K562 (cell line): ENCODE measurements at regions not wholly inside any gene's neighbourhood (a gene's known extent, or its start where the extent isn't known, plus 50 kb on each side); places are given as distances from the start of the nearest gene placed in this dataset.

Source experiments
- ATAC-seq: fragments of 200-7000 bp; cut with Tn5 transposase; 3 replicates; pipeline ENCODE4 v1.9.1; 2020; ENCODE audit warnings: moderate library complexity
- BruUV-seq: library from RNA; stranded (reverse); fragments of 400-500 nt; replicated peaks from 2 replicates; lab custom pipeline; 2021; lab: Mats Ljungman, UMichigan
- CTCF ChIA-PET: fragments of 300-600 bp; formaldehyde crosslinking; extraction: SDS; loops from one replicate; lab custom pipeline; 2021; ENCODE audit warnings: low intra/inter-chr PET ratio; lab: Yijun Ruan, JAX
- POLR2A ChIA-PET: fragments of 300-600, 350-650 bp; sonication (Branson Sonifier 250); formaldehyde crosslinking; extraction: SDS; loops from one replicate; lab custom pipeline; 2021; ENCODE audit warnings: antibody characterized with exemption, inconsistent platforms; lab: Yijun Ruan, JAX
- DNase-seq, 4 experiments: peaks; one replicate each; pipeline versions ENCODE4 v3.0.0 to v3.0.0-alpha.2; 2011 to 2018; ENCODE audit warnings: low spot score in 3 of 4, mixed read lengths in 3 of 4; ENCODE audit errors: extremely low read depth in 1 of 4
- FAIRE-seq: peaks from 2 replicates; lab custom pipeline; 2011; peaks lifted over from hg19 to GRCh38; lab: Jason Lieb, UNC
- H2AFZ ChIP-seq: 2 replicates; pipeline ENCODE4 v1.6.0; 2011; ENCODE audit warnings: low read depth, low read length, control low read depth, inconsistent platforms
- H3K27ac ChIP-seq: fragments of 200-600 bp; 3 replicates; pipeline ENCODE4 v1.8.0; 2011; ENCODE audit warnings: low read depth, mild to moderate bottlenecking, control low read depth, inconsistent platforms, low read length, moderate library complexity, mixed read lengths; ENCODE audit errors: extremely low read depth
- H3K27me3 ChIP-seq, 2 experiments: fragments of 300-600 bp in 1 of 2; 2 replicates in 1 of 2; 3 replicates in 1 of 2; pipeline versions ENCODE4 v1.6.0 to v1.8.0; 2011; ENCODE audit warnings: inconsistent platforms in 2 of 2, low read length in 2 of 2, mild to moderate bottlenecking in 1 of 2, mixed read lengths in 1 of 2, moderate library complexity in 1 of 2; ENCODE audit not compliant: control insufficient read depth in 2 of 2, insufficient read depth in 2 of 2
- H3K36me3 ChIP-seq: fragments of 300-600 bp; 3 replicates; pipeline ENCODE4 v1.8.0; 2011; ENCODE audit warnings: mild to moderate bottlenecking, low read length, inconsistent platforms; ENCODE audit not compliant: control insufficient read depth, insufficient read depth
- H3K4me1 ChIP-seq, 2 experiments: fragments of 200-600 bp in 1 of 2; replicated peaks in 1 of 2; 2 replicates in 1 of 2; 3 replicates in 1 of 2; pipeline versions ENCODE4 v1.5.1 to v1.8.0; 2011; ENCODE audit warnings: inconsistent platforms in 2 of 2, low read length in 2 of 2, mild to moderate bottlenecking in 1 of 2, mixed read lengths in 1 of 2, moderate library complexity in 1 of 2; ENCODE audit not compliant: control insufficient read depth in 2 of 2, insufficient read depth in 2 of 2
- H3K4me2 ChIP-seq: 2 replicates; pipeline ENCODE4 v1.6.1; 2011; ENCODE audit warnings: low read length, control low read depth, inconsistent platforms, mixed read lengths; ENCODE audit not compliant: insufficient read depth
- H3K4me3 ChIP-seq: fragments of 200-600 bp; sonication (generic), shearing (Covaris generic); 2 replicates; pipeline ENCODE4 v1.5.1; 2016; ENCODE audit warnings: control low read depth, inconsistent platforms
- H3K79me2 ChIP-seq: fragments of 200-600 bp; 3 replicates; pipeline ENCODE4 v1.8.0; 2011; ENCODE audit warnings: low read length, inconsistent platforms; ENCODE audit not compliant: control insufficient read depth, insufficient read depth
- H3K9ac ChIP-seq, 2 experiments: 2 replicates each; pipeline versions ENCODE4 v1.6.0 to v1.6.1; 2011; ENCODE audit warnings: low read depth in 2 of 2, low read length in 2 of 2, control low read depth in 1 of 2, inconsistent platforms in 1 of 2, mild to moderate bottlenecking in 1 of 2, mixed read lengths in 1 of 2; ENCODE audit not compliant: insufficient read depth in 1 of 2
- H3K9me1 ChIP-seq: one replicate; pipeline ENCODE4 v1.6.0; 2011; ENCODE audit warnings: inconsistent platforms, mild to moderate bottlenecking, low read length, moderate library complexity; ENCODE audit not compliant: control insufficient read depth, insufficient read depth
- H3K9me3 ChIP-seq: replicated peaks from 2 replicates; pipeline ENCODE4 v1.5.1; 2011; ENCODE audit warnings: low read depth, low read length, inconsistent platforms; ENCODE audit not compliant: control insufficient read depth, insufficient read depth
- H4K20me1 ChIP-seq: replicated peaks from 2 replicates; pipeline ENCODE4 v1.6.1; 2011; ENCODE audit warnings: low read length, inconsistent platforms, mixed read lengths; ENCODE audit not compliant: control insufficient read depth, insufficient read depth
- BDP1 ChIP-seq: IDR thresholded peaks from 3 replicates; pipeline ENCODE4 v1.6.1; 2011; ENCODE audit not compliant: insufficient read length, insufficient read depth
- BHLHE40 ChIP-seq: IDR thresholded peaks from 2 replicates; pipeline ENCODE4 v1.6.1; 2011; ENCODE audit warnings: low read length, improper control_type of control experiment
- FOXK1 ChIP-seq: sonication (generic); formaldehyde crosslinking; IDR thresholded peaks from 2 replicates; pipeline ENCODE4 v1.8.0; 2022; ENCODE audit warnings: missing genetic modification reagents, mild to moderate bottlenecking, borderline replicate concordance
- FOXK2 ChIP-seq, 2 experiments: fragments of 450-650 bp; IDR thresholded peaks in 1 of 2; conservative IDR thresholded peaks in 1 of 2; 2 replicates each; pipeline ENCODE4 v1.6.1; 2016; ENCODE audit warnings: low read depth in 2 of 2, mild to moderate bottlenecking in 1 of 2
- HMG20B ChIP-seq: fragments of 250-450 bp; sonication (Bioruptor Pico); IDR thresholded peaks from 2 replicates; pipeline ENCODE4 v1.5.0; 2021; ENCODE audit warnings: mild to moderate bottlenecking
- HOXB6 ChIP-seq: fragments of 250-450 bp; sonication (Bioruptor Pico); IDR thresholded peaks from 2 replicates; pipeline ENCODE4 v1.5.1; 2022; ENCODE audit warnings: mild to moderate bottlenecking, borderline replicate concordance
- MAFF ChIP-seq: IDR thresholded peaks from 2 replicates; pipeline ENCODE4 v1.6.1; 2012; ENCODE audit warnings: low read length, improper control_type of control experiment
- MTA2 ChIP-seq: fragments of 450-650 bp; IDR thresholded peaks from 2 replicates; pipeline ENCODE4 v1.6.1; 2016; ENCODE audit warnings: low read depth
- MTF1 ChIP-seq: fragments of 250-450 bp; sonication (Bioruptor Pico); IDR thresholded peaks from 2 replicates; pipeline ENCODE4 v1.9.0; 2021; ENCODE audit warnings: moderate library complexity, mild to moderate bottlenecking, inconsistent platforms, borderline replicate concordance
- PTBP1 ChIP-seq: fragments of 200-400 bp; formaldehyde crosslinking; IDR thresholded peaks from 2 replicates; pipeline ENCODE4 v1.6.1; 2017; ENCODE audit warnings: low read depth, low read length
- SLC30A9 ChIP-seq: fragments of 250-450 bp; sonication (Bioruptor Pico); IDR thresholded peaks from 2 replicates; pipeline ENCODE4 v1.8.0; 2022; ENCODE audit warnings: mild to moderate bottlenecking, moderate library complexity
- TEAD1 ChIP-seq, 2 experiments: fragments of 450-650 bp in 1 of 2; sonication (generic) in 1 of 2; formaldehyde crosslinking; IDR thresholded peaks; 2 replicates each; pipeline versions ENCODE4 v1.4.0 to v1.8.0; 2020 to 2022; ENCODE audit warnings: mild to moderate bottlenecking in 2 of 2, missing genetic modification reagents in 1 of 2
- XRCC4 ChIP-seq: IDR thresholded peaks from one replicate; pipeline ENCODE4 v1.6.1; 2011; ENCODE audit not compliant: insufficient read depth, insufficient read length; ENCODE audit errors: extremely low read depth
- WGBS: fragments of 100-300 bp; shearing (Covaris generic); methylation state at CpG from one replicate; pipeline ENCODE4 v1.1.6; 2016; ENCODE audit warnings: low coverage, mixed read lengths; ENCODE audit not compliant: insufficient coverage; ENCODE audit errors: missing lambda C conversion rate; 5-methylcytosine and 5-hydroxymethylcytosine counted together
- in situ Hi-C: fragments of 300-500 bp; cut with MboI; formaldehyde crosslinking; loops from 4 replicates; pipeline ENCODE4 v1.15.0; 2018; ENCODE audit warnings: inconsistent platforms, mixed read lengths
- intact Hi-C: fragments of 100-400 bp; cut with micrococcal nuclease; formaldehyde crosslinking; loops from 2 replicates; pipeline ENCODE4 v1.14.2; 2022
- TF ChIP-seq, protein P1 (sequence below), 3 experiments: IDR thresholded peaks in 2 of 3; conservative IDR thresholded peaks in 1 of 3; 2 replicates each; pipeline ENCODE4 v1.5.1; 2011 to 2012; ENCODE audit warnings: low read length in 3 of 3, mild to moderate bottlenecking in 3 of 3, control low read depth in 2 of 3, improper control_type of control experiment in 1 of 3, inconsistent platforms in 1 of 3, low read depth in 1 of 3, mixed read lengths in 1 of 3, moderate library complexity in 1 of 3; ENCODE audit not compliant: insufficient read depth in 2 of 3
- TF ChIP-seq, protein P2 (sequence below): fragments of 450-650 bp; conservative IDR thresholded peaks from 2 replicates; pipeline ENCODE4 v1.6.1; 2016; ENCODE audit warnings: missing genetic modification characterization, low read depth, mild to moderate bottlenecking, missing compliant biosample characterization, moderate library complexity
- TF ChIP-seq, protein P3 (sequence below): fragments of 200-800 bp; sonication (Bioruptor generic); IDR thresholded peaks from 2 replicates; pipeline ENCODE4 v1.6.1; 2017; ENCODE audit warnings: missing genetic modification characterization, missing compliant biosample characterization
- TF ChIP-seq, protein P4 (sequence below): fragments of 250-450 bp; sonication (Bioruptor Pico); IDR thresholded peaks from 2 replicates; pipeline ENCODE4 v1.9.0; 2021; ENCODE audit warnings: mild to moderate bottlenecking, inconsistent platforms

DNA sequence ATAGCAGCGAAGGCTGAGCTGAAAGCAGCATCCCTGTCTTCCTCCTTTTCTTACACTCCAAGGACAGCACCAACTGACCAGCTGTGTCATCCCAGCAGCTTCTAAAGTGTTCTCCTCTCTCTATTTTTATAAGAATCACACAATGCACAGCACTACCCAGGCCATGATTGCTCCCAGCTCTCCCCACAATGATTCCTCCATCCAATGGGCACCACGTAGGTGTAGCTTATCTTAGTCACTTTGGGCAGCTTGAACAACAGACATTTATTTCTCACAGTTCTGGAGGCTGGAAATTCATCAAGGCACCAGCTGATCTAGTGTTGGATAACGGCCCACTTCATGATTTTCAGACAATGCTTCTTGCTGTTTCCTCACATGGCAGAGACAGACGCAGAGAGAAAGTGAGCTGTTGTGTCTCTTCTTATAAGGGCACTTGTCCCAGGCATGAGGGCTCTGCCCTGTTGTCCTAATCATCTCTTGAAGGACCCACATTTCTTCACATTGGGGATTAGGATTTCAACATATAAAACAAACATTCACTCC is 92.0 kb upstream of the CDC14C start:
- POLR2A ChIA-PET: no interaction called here
- FAIRE-seq: no peak
- H3K9me3 ChIP-seq: no peaks in the 10 kb centered on the region
- no peak for TF ChIP-seq MAFF
- TF ChIP-seq, protein P1, sequence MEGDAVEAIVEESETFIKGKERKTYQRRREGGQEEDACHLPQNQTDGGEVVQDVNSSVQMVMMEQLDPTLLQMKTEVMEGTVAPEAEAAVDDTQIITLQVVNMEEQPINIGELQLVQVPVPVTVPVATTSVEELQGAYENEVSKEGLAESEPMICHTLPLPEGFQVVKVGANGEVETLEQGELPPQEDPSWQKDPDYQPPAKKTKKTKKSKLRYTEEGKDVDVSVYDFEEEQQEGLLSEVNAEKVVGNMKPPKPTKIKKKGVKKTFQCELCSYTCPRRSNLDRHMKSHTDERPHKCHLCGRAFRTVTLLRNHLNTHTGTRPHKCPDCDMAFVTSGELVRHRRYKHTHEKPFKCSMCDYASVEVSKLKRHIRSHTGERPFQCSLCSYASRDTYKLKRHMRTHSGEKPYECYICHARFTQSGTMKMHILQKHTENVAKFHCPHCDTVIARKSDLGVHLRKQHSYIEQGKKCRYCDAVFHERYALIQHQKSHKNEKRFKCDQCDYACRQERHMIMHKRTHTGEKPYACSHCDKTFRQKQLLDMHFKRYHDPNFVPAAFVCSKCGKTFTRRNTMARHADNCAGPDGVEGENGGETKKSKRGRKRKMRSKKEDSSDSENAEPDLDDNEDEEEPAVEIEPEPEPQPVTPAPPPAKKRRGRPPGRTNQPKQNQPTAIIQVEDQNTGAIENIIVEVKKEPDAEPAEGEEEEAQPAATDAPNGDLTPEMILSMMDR (IDR thresholded peaks at IDR 0.05 in 2 of 3, conservative IDR thresholded peaks at IDR 0.05 in 1 of 3; ENCODE audit: insufficient read depth in 2 of 3, low read depth in 1 of 3, low read length in 3 of 3): no peak
- TF ChIP-seq, protein P2, sequence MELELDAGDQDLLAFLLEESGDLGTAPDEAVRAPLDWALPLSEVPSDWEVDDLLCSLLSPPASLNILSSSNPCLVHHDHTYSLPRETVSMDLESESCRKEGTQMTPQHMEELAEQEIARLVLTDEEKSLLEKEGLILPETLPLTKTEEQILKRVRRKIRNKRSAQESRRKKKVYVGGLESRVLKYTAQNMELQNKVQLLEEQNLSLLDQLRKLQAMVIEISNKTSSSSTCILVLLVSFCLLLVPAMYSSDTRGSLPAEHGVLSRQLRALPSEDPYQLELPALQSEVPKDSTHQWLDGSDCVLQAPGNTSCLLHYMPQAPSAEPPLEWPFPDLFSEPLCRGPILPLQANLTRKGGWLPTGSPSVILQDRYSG (tag): no peak
- TF ChIP-seq, protein P3, sequence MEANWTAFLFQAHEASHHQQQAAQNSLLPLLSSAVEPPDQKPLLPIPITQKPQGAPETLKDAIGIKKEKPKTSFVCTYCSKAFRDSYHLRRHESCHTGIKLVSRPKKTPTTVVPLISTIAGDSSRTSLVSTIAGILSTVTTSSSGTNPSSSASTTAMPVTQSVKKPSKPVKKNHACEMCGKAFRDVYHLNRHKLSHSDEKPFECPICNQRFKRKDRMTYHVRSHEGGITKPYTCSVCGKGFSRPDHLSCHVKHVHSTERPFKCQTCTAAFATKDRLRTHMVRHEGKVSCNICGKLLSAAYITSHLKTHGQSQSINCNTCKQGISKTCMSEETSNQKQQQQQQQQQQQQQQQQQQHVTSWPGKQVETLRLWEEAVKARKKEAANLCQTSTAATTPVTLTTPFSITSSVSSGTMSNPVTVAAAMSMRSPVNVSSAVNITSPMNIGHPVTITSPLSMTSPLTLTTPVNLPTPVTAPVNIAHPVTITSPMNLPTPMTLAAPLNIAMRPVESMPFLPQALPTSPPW (CRISPR knock-in tag): no peak
- no peak for TF ChIP-seq SLC30A9 (CRISPR knock-in tag)
- TF ChIP-seq HOXB6 (CRISPR knock-in tag): no peak
- no peak for TF ChIP-seq TEAD1 (CRISPR knock-in tag; IDR thresholded peaks at IDR 0.05)
- TF ChIP-seq MTA2: no peak
- no peak for TF ChIP-seq PTBP1
- TF ChIP-seq HMG20B (CRISPR knock-in tag): no peak
- TF ChIP-seq BDP1: no peak
- TF ChIP-seq FOXK1 (CRISPR knock-in tag): no peak
- TF ChIP-seq FOXK2 (conservative IDR thresholded peaks at IDR 0.05 in 1 of 2, IDR thresholded peaks at IDR 0.05 in 1 of 2; ENCODE audit: low read depth in 2 of 2): no peak
- TF ChIP-seq BHLHE40: no peak
- TF ChIP-seq, protein P4, sequence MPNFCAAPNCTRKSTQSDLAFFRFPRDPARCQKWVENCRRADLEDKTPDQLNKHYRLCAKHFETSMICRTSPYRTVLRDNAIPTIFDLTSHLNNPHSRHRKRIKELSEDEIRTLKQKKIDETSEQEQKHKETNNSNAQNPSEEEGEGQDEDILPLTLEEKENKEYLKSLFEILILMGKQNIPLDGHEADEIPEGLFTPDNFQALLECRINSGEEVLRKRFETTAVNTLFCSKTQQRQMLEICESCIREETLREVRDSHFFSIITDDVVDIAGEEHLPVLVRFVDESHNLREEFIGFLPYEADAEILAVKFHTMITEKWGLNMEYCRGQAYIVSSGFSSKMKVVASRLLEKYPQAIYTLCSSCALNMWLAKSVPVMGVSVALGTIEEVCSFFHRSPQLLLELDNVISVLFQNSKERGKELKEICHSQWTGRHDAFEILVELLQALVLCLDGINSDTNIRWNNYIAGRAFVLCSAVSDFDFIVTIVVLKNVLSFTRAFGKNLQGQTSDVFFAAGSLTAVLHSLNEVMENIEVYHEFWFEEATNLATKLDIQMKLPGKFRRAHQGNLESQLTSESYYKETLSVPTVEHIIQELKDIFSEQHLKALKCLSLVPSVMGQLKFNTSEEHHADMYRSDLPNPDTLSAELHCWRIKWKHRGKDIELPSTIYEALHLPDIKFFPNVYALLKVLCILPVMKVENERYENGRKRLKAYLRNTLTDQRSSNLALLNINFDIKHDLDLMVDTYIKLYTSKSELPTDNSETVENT: no peak
- no peak for TF ChIP-seq MTF1 (CRISPR knock-in tag)
- no peak for TF ChIP-seq XRCC4

More for the DNA sequence above, 92.0 kb upstream of the CDC14C start:
- no peaks in the 10 kb centered on the region for H3K36me3 ChIP-seq
- H2AFZ ChIP-seq: no peak overlapping the region
- ATAC-seq (no peak), DNase-seq (no peak)
- no peak overlapping the region for H3K4me3 ChIP-seq
- intact Hi-C loops (no loop called here), in situ Hi-C loops (no loop called here)
- H3K4me1 ChIP-seq: no peaks in the 10 kb centered on the region
- H4K20me1 ChIP-seq: no peaks in the 10 kb centered on the region
- 3% methylated on average over 3 of the region's 4 CpGs for WGBS
- H3K4me2 ChIP-seq: no peak overlapping the region
- H3K79me2 ChIP-seq: no peaks in the 10 kb centered on the region
- no peak overlapping the region for H3K27ac ChIP-seq
- no peak overlapping the region for H3K9ac ChIP-seq
- BruUV-seq: no TSS peak
- CTCF ChIA-PET: interaction anchor here (0.6 kb wide), 1 partner anchor 267 kb away, joined by 3 read pairs; no protein-coding TSS in a partner anchor
- no peaks in the 10 kb centered on the region for H3K27me3 ChIP-seq
- H3K9me1 ChIP-seq: no peaks in the 10 kb centered on the region
